HG02970 (cell line): ENCODE measurements at regions not wholly inside any gene's neighbourhood (a gene's known extent, or its start where the extent isn't known, plus 50 kb on each side); places are given as distances from the start of the nearest gene placed in this dataset.
"Not testable (repeated sequence)": the region's sequence is repeated elsewhere in the genome, so short reads cannot be mapped to it uniquely, and the experiment has no call there.

Experiments used
- ATAC-seq: cut with Tn5 transposase; IDR thresholded peaks from one replicate; pipeline ENCODE4 v1.9.1; 2021; ENCODE audit warnings: mild to moderate bottlenecking, moderate library complexity, moderate number of reproducible peaks; ENCODE audit not compliant: unreplicated experiment, low FRiP score

DNA sequence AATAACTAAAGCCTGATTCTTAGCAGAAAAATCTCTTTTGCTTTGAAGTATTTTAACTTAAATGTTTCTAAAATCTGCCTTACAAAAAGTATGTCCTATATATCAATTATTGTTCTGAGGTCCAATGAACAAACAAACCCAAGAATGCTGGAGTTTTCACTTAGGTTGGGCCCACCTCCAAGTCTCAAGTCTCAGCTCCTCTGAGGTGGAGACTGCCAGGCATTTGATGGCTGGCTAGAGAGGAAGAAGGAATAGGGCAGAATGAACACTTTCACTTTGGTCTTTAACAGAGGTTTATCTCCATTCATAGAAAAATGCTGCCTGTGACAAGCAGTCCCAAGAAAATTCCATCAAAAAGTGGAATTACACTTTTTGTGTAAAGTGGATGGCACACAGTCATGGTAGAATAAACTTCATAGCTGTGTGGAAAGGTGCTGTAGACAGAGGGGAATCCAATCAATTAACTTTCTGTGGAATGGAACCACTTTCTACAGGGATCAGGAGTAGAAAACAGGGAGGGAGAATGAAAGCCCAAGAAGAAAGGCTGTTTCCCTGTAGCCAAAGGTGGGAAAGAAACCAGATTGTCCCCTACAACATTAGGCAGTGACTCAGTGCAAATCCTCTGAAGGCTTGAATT, 349.4 kb upstream of the RUNX1 start:
- ATAC-seq, result no peak

GRCh38 chr21:35397781-35398180, 348.7 kb upstream of the RUNX1 start:
- ATAC-seq, result no peak

DNA sequence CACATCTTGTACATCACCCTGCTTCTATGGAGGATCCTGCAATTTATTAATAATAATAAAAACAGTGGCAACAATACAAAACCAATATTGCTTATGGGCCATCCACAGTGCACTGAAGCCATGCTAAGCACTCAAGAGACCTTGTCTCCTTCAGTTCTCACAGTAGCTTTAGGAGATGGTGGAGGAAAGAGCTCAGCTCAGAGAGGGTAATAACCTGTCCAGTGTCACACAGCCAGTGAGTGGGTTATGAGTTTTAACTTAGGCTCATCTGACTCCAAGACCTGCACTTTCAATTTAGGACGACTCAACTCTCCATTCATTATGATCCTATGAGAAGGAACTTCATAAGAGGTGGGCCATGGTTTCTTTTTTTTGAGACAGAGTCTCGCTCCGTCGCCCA, 347.6 kb upstream of the RUNX1 start:
- ATAC-seq, result no peak

- no peak for ATAC-seq
Observed at GRCh38 chr21:35395728-35396127, 346.6 kb upstream of the RUNX1 start.

DNA sequence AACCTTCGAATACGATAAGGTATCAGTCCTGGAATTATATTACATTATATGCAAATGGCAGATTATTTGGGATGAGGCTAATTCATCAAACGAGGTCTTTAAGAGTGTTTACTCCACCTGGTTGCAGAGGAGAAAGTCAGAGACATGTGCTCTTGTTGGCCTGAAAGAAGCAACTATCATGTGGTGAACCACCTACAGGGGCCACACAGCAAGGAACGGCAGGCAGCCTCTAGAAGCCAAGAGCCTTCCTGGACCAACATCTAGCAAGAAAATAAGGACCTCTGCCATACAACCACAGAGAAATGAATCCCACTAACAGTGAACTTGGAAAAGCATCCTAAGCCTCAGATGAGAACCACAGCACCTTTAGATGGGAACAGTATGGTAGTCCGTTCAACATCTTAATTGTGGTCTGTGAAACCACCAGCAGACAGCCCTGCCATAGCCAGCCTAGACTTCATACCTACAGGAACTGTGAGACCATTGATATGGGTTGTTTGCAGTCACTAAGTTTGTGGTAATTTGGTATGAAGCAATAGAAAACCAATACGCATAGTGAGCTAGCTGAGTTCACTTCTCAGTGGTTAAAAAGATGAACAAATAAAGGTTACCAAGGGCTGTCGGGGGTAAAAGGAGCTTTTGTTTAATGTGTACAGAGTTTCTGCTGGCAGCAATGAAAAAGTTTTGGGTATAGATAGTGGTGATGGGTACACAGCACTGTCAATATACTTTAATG, 345.7 kb upstream of the RUNX1 start:
- no peak for ATAC-seq

DNA sequence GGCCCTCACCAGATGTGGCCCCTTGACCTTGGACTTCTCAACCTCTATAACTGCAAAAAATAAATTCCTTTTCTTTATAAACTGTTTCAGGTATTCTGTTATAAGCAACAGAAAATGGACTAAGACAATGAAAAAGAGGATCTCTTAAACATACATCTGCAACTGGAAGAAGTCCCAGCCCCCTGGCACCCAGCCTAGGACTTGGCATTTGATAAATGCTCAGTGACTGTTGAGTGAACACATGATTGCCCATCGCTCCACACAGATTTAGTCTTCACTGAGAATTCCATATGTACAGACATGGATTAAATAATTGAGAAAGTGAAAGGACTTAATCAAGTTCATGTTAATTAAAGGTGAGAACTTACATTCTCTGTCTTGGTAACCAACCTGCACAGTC, 344.9 kb upstream of the RUNX1 start:
- ATAC-seq, result no peak

- no peak for ATAC-seq
Observed at GRCh38 chr21:35390013-35390776, 341.1 kb upstream of the RUNX1 start.

DNA sequence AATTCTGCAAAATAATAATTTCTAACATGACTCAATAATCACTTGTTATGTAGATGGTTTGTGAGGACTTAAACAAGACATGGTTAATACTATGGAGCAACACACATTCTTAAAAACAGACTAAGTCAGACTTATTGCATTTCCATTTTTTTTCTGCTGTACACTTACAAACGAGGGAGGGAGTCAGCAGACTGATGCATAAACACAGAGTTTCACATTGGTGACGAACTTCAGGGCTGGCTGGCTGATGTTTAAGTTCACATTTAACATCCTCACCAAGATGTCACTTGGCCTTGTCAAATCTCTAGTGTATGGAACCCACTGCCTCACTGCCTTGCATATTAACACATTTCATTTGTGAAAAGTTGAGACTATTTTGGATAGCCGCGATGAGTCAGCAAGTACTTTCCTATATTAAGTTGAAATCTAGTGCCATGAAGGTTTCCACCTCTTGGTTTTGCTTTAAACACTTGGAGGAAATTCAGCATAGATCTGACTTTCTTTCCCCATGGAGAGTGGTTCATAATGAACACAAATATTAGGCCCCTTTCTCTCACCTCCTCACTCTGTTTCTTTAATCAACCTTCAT, 337.5 kb upstream of the RUNX1 start:
- ATAC-seq, result no peak

- ATAC-seq, result no peak
Observed at GRCh38 chr21:35384375-35384774, 335.3 kb upstream of the RUNX1 start.

- ATAC-seq, result no peak
Observed at GRCh38 chr21:35382696-35383095, 333.6 kb upstream of the RUNX1 start.

DNA sequence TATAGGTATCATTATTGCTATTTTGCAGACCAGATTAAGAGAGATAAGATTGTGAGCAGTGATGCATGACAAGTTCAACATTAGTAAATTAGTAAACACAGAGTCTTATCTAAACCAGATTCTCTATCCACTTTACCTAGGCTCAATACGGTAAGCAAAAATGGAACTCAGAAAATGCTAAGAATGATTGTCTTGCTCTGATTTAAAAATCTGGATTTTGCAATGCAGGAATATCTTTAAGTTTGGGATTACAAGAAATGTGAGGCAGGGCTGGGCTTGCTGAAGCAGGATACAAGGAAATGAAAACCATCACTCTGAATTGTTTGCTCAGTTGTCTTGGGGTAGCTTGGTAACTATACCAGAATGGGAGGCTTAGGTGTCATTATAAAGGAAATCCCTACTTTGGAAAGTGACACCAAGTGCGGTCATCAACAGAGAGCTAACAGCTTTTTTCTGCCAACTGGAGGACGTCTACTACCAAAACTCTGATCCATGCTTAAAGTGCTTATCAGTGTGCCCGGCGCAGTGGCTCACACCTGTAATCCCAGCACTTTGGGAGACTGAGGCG, 332.7 kb upstream of the RUNX1 start:
- no peak for ATAC-seq

GRCh38 chr21:35380304-35380703, 331.2 kb upstream of the RUNX1 start:
- ATAC-seq, result not testable (repeated sequence)

DNA sequence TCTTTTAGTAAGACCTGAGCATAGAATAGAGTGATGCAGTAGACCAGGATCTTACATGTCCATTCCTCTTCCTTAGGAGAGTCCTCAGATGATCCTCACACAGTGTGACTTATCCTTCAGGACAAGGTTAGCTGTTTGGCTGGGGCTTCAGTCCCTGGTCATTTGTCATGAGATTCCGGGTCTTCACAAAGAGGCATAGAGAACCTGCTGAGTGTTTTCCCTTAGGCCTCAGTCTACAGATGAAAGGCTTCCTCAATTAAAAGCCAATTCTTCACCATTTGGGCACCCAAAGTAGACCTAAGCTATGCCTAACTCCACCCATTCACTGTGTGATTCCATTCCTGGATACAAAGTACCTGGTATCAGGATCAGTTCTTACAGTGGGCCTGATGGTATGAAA, 329.8 kb upstream of the RUNX1 start:
- no peak for ATAC-seq

- no peak for ATAC-seq
Observed at GRCh38 chr21:35377505-35378090, 328.5 kb upstream of the RUNX1 start.

- no peak for ATAC-seq
Observed at GRCh38 chr21:35376406-35377135, 327.5 kb upstream of the RUNX1 start.

DNA sequence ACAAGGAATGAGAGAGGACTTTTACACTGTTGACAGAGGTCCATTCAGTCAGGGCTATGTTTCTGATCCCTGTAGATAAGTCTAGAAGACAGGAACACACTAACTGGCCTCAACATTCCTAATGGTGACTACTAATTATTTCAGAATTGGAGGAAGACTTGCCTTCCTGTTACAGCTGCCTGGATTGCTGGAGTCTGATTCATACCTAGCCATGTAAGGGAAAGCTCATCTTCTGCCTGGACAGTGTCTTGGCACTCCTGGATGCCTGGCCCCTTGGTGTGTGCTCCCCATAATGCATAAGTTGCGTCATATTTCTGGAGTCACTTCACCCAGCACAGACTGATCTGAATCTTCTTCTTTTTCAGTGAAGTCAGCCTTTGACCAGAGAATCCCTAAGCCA, 326.0 kb upstream of the RUNX1 start:
- ATAC-seq, result no peak

DNA sequence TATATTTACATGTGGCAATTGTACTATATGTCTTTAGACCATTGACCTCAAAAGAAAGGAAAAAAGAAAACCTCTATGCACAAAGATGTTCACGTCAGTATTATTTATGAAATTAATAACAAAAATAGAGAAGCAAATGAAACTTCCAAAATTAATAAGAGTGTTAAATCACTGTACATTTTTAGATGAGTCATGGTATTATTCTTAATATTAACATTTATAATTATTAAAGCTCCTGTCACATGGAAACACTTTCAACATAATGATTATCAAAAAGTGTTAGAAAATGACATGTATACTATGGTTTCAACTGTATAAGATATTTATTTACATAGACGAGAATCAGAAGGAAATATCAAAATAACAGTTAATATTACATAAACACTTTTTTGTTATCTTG, 324.9 kb upstream of the RUNX1 start:
- no peak for ATAC-seq

GRCh38 chr21:35372201-35372600, 323.1 kb upstream of the RUNX1 start:
- no peak for ATAC-seq

- no peak for ATAC-seq
Observed at GRCh38 chr21:35370671-35371070, 321.6 kb upstream of the RUNX1 start.

GRCh38 chr21:35370071-35370470, 321.0 kb upstream of the RUNX1 start:
- no peak for ATAC-seq
